HG03097 (cell line): ENCODE measurements at regions not wholly inside any gene's neighbourhood (a gene's known extent, or its start where the extent isn't known, plus 50 kb on each side); places are given as distances from the start of the nearest gene placed in this dataset.

Experiments used
- ATAC-seq: cut with Tn5 transposase; IDR thresholded peaks from one replicate; pipeline ENCODE4 v1.9.1; 2021; ENCODE audit not compliant: unreplicated experiment, low FRiP score

- ATAC-seq = no peak
Measured at GRCh38 chr14:101173698-101174521, 270.4 kb upstream of the RTL1 start.

- no peak for ATAC-seq
Measured at GRCh38 chr14:101174522-101174838, 271.0 kb upstream of the RTL1 start.

GRCh38 chr14:101174980-101175606, 271.6 kb upstream of the RTL1 start:
- no peak for ATAC-seq

GRCh38 chr14:101175731-101176534, 272.4 kb upstream of the RTL1 start:
- ATAC-seq = no peak

GRCh38 chr14:101176535-101177205, 273.1 kb upstream of the RTL1 start:
- ATAC-seq = no peak

GRCh38 chr14:101177301-101177971, 273.9 kb upstream of the RTL1 start:
- ATAC-seq = no peak

GRCh38 chr14:101178184-101179072, 274.9 kb upstream of the RTL1 start:
- ATAC-seq = no peak

GRCh38 chr14:101179691-101180211, 276.2 kb upstream of the RTL1 start:
- ATAC-seq = no peak

- ATAC-seq = no peak
Measured at GRCh38 chr14:101181446-101182313, 278.2 kb upstream of the RTL1 start.

GRCh38 chr14:101182476-101182875, 279.0 kb upstream of the RTL1 start:
- ATAC-seq = no peak

GRCh38 chr14:101183376-101184103, 280.0 kb upstream of the RTL1 start:
- ATAC-seq = no peak

GRCh38 chr14:101184104-101184455, 280.6 kb upstream of the RTL1 start:
- no peak for ATAC-seq

GRCh38 chr14:101184572-101184971, 281.1 kb upstream of the RTL1 start:
- ATAC-seq = no peak

GRCh38 chr14:101185073-101185835, 281.7 kb upstream of the RTL1 start:
- no peak for ATAC-seq

GRCh38 chr14:101185946-101186345, 282.4 kb upstream of the RTL1 start:
- no peak for ATAC-seq

GRCh38 chr14:101186544-101186943, 283.0 kb upstream of the RTL1 start:
- ATAC-seq = no peak
